Psoas muscle (tissue), 7 donors: ENCODE measurements at regions not wholly inside any gene's neighbourhood (a gene's known extent, or its start where the extent isn't known, plus 50 kb on each side); places are given as distances from the start of the nearest gene placed in this dataset.

Experiments
- ATAC-seq, 4 donors: fragments of 200-7000 bp; cut with Tn5 transposase; one replicate each; pipeline ENCODE4 v1.9.1; 2020; ENCODE audit warnings: moderate library complexity in 3 of 4, mild to moderate bottlenecking in 2 of 4
- DNase-seq, 2 donors: peaks; one replicate each; pipeline ENCODE4 v3.0.0-alpha.2; 2020
- H3K27ac ChIP-seq: fragments of 200-600 bp; one replicate; pipeline ENCODE4 v1.8.0; 2022
- H3K27me3 ChIP-seq, 3 donors: fragments of 200-600 bp in 1 of 3; one replicate each; pipeline versions ENCODE4 v1.6.1 to v1.8.0; 2013 to 2022; ENCODE audit warnings: low read length in 2 of 3, mild to moderate bottlenecking in 2 of 3, moderate library complexity in 1 of 3; ENCODE audit not compliant: insufficient read depth in 3 of 3
- H3K36me3 ChIP-seq, 2 donors: fragments of 200-600 bp in 1 of 2; one replicate each; pipeline versions ENCODE4 v1.6.1 to v1.8.0; 2013 to 2022; ENCODE audit warnings: low read depth in 1 of 2, mild to moderate bottlenecking in 1 of 2, moderate library complexity in 1 of 2; ENCODE audit not compliant: insufficient read depth in 1 of 2
- H3K4me1 ChIP-seq: fragments of 200-600 bp; one replicate; pipeline ENCODE4 v1.8.0; 2022
- H3K4me3 ChIP-seq: fragments of 200-600 bp; one replicate; pipeline ENCODE4 v1.8.0; 2022; ENCODE audit warnings: mild to moderate bottlenecking
- H3K9me3 ChIP-seq: fragments of 200-600 bp; one replicate; pipeline ENCODE4 v1.8.0; 2022
- WGBS, 3 donors: extraction: QIAGEN DNeasy Blood & Tissue Kit; methylation state at CpG; one replicate each; pipeline versions ENCODE4 v1.1.6 to v1.1.7; 2013; 5-methylcytosine and 5-hydroxymethylcytosine counted together
- intact Hi-C, 2 donors: fragments of 100-400 bp; cut with DNase I; formaldehyde crosslinking; loops; one replicate each; pipeline versions ENCODE4 v1.11.0 to v1.14.2; 2022
- TF ChIP-seq, protein P1 (sequence below): fragments of 200-600 bp; IDR thresholded peaks from one replicate; pipeline ENCODE4 v1.8.0; 2022; ENCODE audit warnings: antibody characterized with exemption
- donor health status: healthy with polysubstance abuse.
- donor health status: DM: no; HTN: no; CAD: no; lungs with moderate emphysema.
- donor health status: Bipolar disorder and iron deficiency.
- donor health status: healthy.
- donor health status: DM: yes; HTN: yes; CAD: no.
- donor health status: DM: no; HTN: no; CAD: no.
- donor health status: DM: yes; HTN: yes; CAD: no.

DNA sequence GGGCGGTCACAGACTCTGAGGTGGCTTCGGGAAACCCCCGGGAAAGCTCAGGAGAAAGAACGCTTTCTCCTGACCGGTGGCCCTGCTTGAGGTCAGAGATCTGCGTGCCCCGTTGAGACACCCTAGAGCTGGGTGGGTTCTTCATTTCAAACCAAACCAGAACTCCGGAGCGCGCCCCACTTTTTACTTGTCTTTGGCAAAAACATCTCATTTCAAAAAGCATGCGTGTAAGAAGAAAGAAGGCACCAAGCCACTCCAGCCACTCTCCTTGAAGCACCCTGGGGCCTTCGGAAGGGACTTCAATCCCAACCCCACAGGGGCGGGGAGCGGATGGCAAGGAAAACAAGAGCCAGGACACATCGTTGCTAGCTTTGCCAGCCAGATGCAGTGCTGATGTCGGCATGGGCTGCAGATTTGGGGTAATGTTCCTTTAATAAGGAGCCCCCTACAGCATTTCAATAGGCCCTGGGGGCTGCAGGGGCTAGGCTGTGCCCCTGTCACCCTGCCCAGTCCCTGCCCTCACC lies 171.7 kb downstream of the ERCC6L2 start:
- TF ChIP-seq, protein P1, sequence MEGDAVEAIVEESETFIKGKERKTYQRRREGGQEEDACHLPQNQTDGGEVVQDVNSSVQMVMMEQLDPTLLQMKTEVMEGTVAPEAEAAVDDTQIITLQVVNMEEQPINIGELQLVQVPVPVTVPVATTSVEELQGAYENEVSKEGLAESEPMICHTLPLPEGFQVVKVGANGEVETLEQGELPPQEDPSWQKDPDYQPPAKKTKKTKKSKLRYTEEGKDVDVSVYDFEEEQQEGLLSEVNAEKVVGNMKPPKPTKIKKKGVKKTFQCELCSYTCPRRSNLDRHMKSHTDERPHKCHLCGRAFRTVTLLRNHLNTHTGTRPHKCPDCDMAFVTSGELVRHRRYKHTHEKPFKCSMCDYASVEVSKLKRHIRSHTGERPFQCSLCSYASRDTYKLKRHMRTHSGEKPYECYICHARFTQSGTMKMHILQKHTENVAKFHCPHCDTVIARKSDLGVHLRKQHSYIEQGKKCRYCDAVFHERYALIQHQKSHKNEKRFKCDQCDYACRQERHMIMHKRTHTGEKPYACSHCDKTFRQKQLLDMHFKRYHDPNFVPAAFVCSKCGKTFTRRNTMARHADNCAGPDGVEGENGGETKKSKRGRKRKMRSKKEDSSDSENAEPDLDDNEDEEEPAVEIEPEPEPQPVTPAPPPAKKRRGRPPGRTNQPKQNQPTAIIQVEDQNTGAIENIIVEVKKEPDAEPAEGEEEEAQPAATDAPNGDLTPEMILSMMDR: no peak
- WGBS, 3 donors: 90 to 94% (median 93%) methylated on average over 16 of the region's 16 CpGs
- no peaks in the 10 kb centered on the region for H3K36me3 ChIP-seq
- no peak overlapping the region for H3K4me3 ChIP-seq
- H3K4me1 ChIP-seq: no peaks in the 10 kb centered on the region
- H3K9me3 ChIP-seq: no peaks in the 10 kb centered on the region
- ATAC-seq: no peak
- no peaks in the 10 kb centered on the region for H3K27me3 ChIP-seq
- H3K27ac ChIP-seq: no peak overlapping the region
- intact Hi-C loops: no loop called here
- DNase-seq: no peak

GRCh38 chr9:96045811-96046210 lies 170.3 kb downstream of the ERCC6L2 start:
- H3K36me3 ChIP-seq: no peaks in the 10 kb centered on the region
- no peak overlapping the region for H3K4me3 ChIP-seq
- H3K9me3 ChIP-seq: no peaks in the 10 kb centered on the region
- no peak overlapping the region for H3K27ac ChIP-seq
- intact Hi-C loops: no loop called here
- TF ChIP-seq, protein P1: no peak
- 78 to 88% (median 82%) methylated on average over 5 of the region's 5 CpGs for WGBS, 3 donors
- no peaks in the 10 kb centered on the region for H3K4me1 ChIP-seq
- no peak for ATAC-seq
- no peaks in the 10 kb centered on the region for H3K27me3 ChIP-seq
- no peak for DNase-seq

DNA sequence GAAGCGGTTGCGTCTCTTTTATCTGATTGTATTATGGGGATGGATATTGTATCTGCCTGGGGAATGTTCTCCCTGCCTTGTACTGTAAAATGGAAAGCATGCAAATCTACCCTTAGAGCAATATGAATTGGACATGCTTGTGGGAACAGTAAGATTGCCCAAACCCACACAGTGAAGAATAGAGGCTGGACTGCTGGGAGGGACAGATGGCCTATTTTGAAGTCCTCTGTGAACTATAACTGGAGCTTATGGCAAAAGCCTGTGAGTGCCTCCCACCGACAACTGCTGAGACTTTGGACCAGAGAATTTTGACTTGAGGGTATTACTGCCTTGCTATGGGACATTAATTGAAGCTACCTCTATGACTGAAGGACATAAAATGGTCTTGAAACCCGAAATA lies 168.9 kb downstream of the ERCC6L2 start:
- Histone ChIP-seq H3K9me3 (no peaks in the 10 kb centered on the region), H3K27me3 (no peaks in the 10 kb centered on the region), H3K4me1 (no peaks in the 10 kb centered on the region), H3K36me3 (no peaks in the 10 kb centered on the region), H3K4me3 (no peak overlapping the region), H3K27ac (no peak overlapping the region)
- 86 to 90% (median 90%) methylated on average over 4 of the region's 4 CpGs for WGBS, 3 donors
- ATAC-seq: no peak
- TF ChIP-seq, protein P1: no peak
- intact Hi-C loops: no loop called here
- no peak for DNase-seq

- DNase-seq: no peak
Observed at GRCh38 chr9:96040591-96041461, 165.3 kb downstream of the ERCC6L2 start.

More at GRCh38 chr9:96040591-96041461, 165.3 kb downstream of the ERCC6L2 start:
- WGBS, 3 donors: 71 to 76% (median 75%) methylated on average over 21 of the region's 21 CpGs
- H3K27ac ChIP-seq: no peak overlapping the region
- no peaks in the 10 kb centered on the region for H3K4me1 ChIP-seq
- no peak for ATAC-seq
- TF ChIP-seq, protein P1: no peak
- H3K36me3 ChIP-seq: no peaks in the 10 kb centered on the region
- no peaks in the 10 kb centered on the region for H3K27me3 ChIP-seq
- H3K4me3 ChIP-seq: no peak overlapping the region
- H3K9me3 ChIP-seq: no peaks in the 10 kb centered on the region
- intact Hi-C loops: no loop called here
